Loucy (cell line): ENCODE measurements at regions not wholly inside any gene's neighbourhood (a gene's known extent, or its start where the extent isn't known, plus 50 kb on each side); places are given as distances from the start of the nearest gene placed in this dataset.

ENCODE experiments used
- H2AFZ ChIP-seq: fragments of 200-600 bp; sonication (generic); 2 replicates; pipeline ENCODE4 v1.6.0; 2016; ENCODE audit warnings: antibody characterized with exemption, mild to moderate bottlenecking, low read length, moderate library complexity
- H3F3A ChIP-seq: fragments of 200-600 bp; 2 replicates; pipeline ENCODE4 v1.6.0; 2016; ENCODE audit warnings: antibody characterized with exemption, low read depth, mild to moderate bottlenecking
- H3K27me3 ChIP-seq: fragments of 200-600 bp; sonication (generic); 2 replicates; pipeline ENCODE4 v1.6.1; 2014; ENCODE audit warnings: low read length, mild to moderate bottlenecking; ENCODE audit not compliant: insufficient read depth, poor library complexity, severe bottlenecking
- H3K36me3 ChIP-seq: fragments of 200-600 bp; sonication (generic); 2 replicates; pipeline ENCODE4 v1.6.1; 2016; ENCODE audit warnings: low read length; ENCODE audit not compliant: insufficient read depth
- H3K4me1 ChIP-seq: fragments of 200-600 bp; sonication (generic); 2 replicates; pipeline ENCODE4 v1.5.1; 2014; ENCODE audit warnings: low read length, mild to moderate bottlenecking; ENCODE audit not compliant: insufficient read depth, poor library complexity, severe bottlenecking
- H3K4me2 ChIP-seq: fragments of 200-600 bp; sonication (generic); 2 replicates; pipeline ENCODE4 v1.6.0; 2014; ENCODE audit warnings: antibody characterized with exemption, low read length, low read depth, mild to moderate bottlenecking; ENCODE audit not compliant: poor library complexity, severe bottlenecking
- H3K4me3 ChIP-seq: fragments of 200-600 bp; sonication (generic); 2 replicates; pipeline ENCODE4 v1.5.1; 2014; ENCODE audit warnings: low read length, mild to moderate bottlenecking, mixed read lengths; ENCODE audit not compliant: poor library complexity, severe bottlenecking
- H3K79me2 ChIP-seq: fragments of 200-600 bp; sonication (generic); 2 replicates; pipeline ENCODE4 v1.6.1; 2014; ENCODE audit warnings: low read length; ENCODE audit not compliant: insufficient read depth
- H3K9ac ChIP-seq: fragments of 200-600 bp; sonication (generic); 2 replicates; pipeline ENCODE4 v1.6.0; 2014; ENCODE audit warnings: mild to moderate bottlenecking, low read depth, low read length, moderate library complexity; ENCODE audit not compliant: poor library complexity, severe bottlenecking
- H3K9me2 ChIP-seq: fragments of 200-600 bp; sonication (generic); replicated peaks from 2 replicates; pipeline ENCODE4 v1.6.1; 2016; ENCODE audit warnings: low read depth, low read length, mixed read lengths
- H3K9me3 ChIP-seq: fragments of 200-600 bp; sonication (generic); 2 replicates; pipeline ENCODE4 v1.6.1; 2014; ENCODE audit warnings: mild to moderate bottlenecking, antibody characterized with exemption, low read length, low read depth; ENCODE audit not compliant: insufficient read depth
- H4K20me1 ChIP-seq: fragments of 200-600 bp; sonication (generic); 2 replicates; pipeline ENCODE4 v1.6.0; 2014; ENCODE audit warnings: antibody characterized with exemption, low read length, mild to moderate bottlenecking; ENCODE audit not compliant: insufficient read depth, poor library complexity, severe bottlenecking
- CTCF ChIP-seq: fragments of 200-600 bp; sonication (generic); conservative IDR thresholded peaks from 2 replicates; pipeline ENCODE4 v1.5.1; 2014; ENCODE audit warnings: mild to moderate bottlenecking, antibody characterized with exemption, low read length
- EZH2phosphoT487 ChIP-seq: fragments of 200-600 bp; IDR thresholded peaks from 2 replicates; pipeline ENCODE4 v1.6.1; 2018; ENCODE audit warnings: antibody characterized with exemption, mild to moderate bottlenecking, moderate library complexity, borderline replicate concordance

DNA sequence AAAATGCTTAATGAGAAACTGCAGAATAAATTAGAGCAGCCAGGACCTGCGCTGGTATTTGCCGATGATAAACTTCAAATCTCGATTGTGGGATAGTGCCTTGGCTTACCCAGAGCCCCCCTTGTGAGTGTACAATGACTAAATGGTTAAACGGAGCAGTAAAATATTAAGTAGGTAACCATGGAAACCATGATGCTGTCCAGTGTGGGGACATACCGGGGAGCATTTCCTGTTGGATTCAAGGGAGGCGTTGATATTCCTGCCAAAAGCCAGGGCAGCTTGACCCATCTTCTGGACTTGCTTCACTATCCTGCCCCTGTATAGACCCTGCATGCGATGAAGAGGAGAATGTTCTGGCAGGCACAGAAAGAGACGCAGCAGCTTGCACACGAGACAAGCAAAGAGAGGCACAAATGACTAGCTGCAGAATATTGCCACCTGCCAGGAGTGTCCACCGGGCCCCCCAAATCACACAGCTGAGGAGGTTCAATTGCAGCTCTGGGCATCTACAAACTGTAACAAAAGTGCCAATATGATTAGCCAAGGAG lies 255.3 kb upstream of the TSHZ3 start:
- H3F3A ChIP-seq, result no peaks in the 10 kb centered on the region
- H3K4me1 ChIP-seq, result no peaks in the 10 kb centered on the region
- no peaks in the 10 kb centered on the region; the same call in 1 of the 2 replicates for H3K9me3 ChIP-seq
- no peaks in the 10 kb centered on the region for H3K36me3 ChIP-seq
- H3K4me2 ChIP-seq, result no peak overlapping the region
- no peak for TF ChIP-seq EZH2phosphoT487
- TF ChIP-seq CTCF, result no peak
- H3K9ac ChIP-seq, result no peak overlapping the region
- H3K27me3 ChIP-seq, result no peaks in the 10 kb centered on the region
- no peaks in the 10 kb centered on the region for H4K20me1 ChIP-seq
- H2AFZ ChIP-seq, result no peak overlapping the region
- no peaks in the 10 kb centered on the region for H3K79me2 ChIP-seq
- no peak overlapping the region for H3K4me3 ChIP-seq
- no peaks in the 10 kb centered on the region for H3K9me2 ChIP-seq

- Histone ChIP-seq H3K36me3 (no peaks in the 10 kb centered on the region), H4K20me1 (no peaks in the 10 kb centered on the region), H3K9me2 (no peaks in the 10 kb centered on the region), H3K9ac (no peak overlapping the region), H2AFZ (no peak overlapping the region), H3K27me3 (no peaks in the 10 kb centered on the region), H3K9me3 (peaks cover 4% of the 10 kb centered on the region; the same call in 1 of the 2 replicates), H3K4me1 (no peaks in the 10 kb centered on the region), H3K79me2 (no peaks in the 10 kb centered on the region), H3K4me2 (no peak overlapping the region), H3K4me3 (no peak overlapping the region), H3F3A (no peaks in the 10 kb centered on the region)
- no peak for TF ChIP-seq CTCF
Observed at GRCh38 chr19:31610018-31610417, 260.8 kb upstream of the TSHZ3 start.

DNA sequence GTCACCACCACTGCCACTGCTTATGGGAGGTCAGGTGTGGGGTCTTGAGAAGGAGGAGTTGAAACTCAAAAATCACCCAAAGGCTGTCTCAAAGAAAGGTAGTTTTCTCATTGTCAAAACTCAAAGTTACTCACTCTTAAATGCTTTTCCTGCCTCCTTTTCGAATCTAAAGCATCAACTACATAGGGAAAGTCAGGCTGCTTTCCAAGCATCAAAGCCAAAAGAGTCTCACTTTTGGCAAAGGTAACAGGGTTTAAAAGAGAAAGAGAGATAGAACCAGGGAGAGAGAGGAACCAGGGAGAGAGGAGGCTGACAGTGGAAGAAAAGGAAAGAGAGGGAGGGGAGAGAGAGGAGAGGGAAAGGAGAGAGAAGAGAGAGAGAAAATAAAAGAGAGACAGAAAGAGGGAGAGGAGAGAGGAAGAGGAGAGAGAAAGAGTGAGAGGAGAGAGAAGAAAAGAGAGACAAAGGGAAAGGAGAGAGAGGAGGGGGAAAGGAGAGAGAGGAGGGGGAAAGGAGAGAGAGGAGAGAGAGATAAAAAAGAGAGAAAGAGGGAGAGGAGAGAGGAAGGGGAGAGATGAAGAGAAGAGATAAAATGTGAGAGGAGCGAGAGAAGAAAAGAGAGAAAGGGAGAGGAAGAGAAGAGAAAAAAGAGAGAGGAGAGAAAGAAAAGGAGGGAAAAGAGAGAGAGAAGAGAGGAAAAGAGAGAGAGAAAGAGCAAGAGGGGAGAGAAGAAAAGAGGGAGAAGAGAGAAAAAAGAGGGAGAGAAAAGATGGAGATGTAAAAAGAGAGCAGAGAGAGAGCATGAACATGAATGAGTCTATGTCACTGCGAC lies 262.0 kb upstream of the TSHZ3 start:
- H3K27me3 ChIP-seq, result no peaks in the 10 kb centered on the region
- no peak overlapping the region for H3K4me3 ChIP-seq
- H3K36me3 ChIP-seq, result no peaks in the 10 kb centered on the region
- peaks cover 8% of the 10 kb centered on the region; the same call in 1 of the 2 replicates for H3K9me3 ChIP-seq
- H4K20me1 ChIP-seq, result no peaks in the 10 kb centered on the region
- no peak overlapping the region for H2AFZ ChIP-seq
- no peak overlapping the region for H3K9ac ChIP-seq
- H3K9me2 ChIP-seq, result no peaks in the 10 kb centered on the region
- H3K79me2 ChIP-seq, result no peaks in the 10 kb centered on the region
- H3K4me1 ChIP-seq, result no peaks in the 10 kb centered on the region
- H3K4me2 ChIP-seq, result no peak overlapping the region
- H3F3A ChIP-seq, result no peaks in the 10 kb centered on the region
- no peak for TF ChIP-seq EZH2phosphoT487
- no peak for TF ChIP-seq CTCF
